WTC11 (cell line): ENCODE measurements at regions not wholly inside any gene's neighbourhood (a gene's known extent, or its start where the extent isn't known, plus 50 kb on each side); places are given as distances from the start of the nearest gene placed in this dataset.

Experiments used
- ATAC-seq: fragments of 200-7000 bp; cut with Tn5 transposase; 2 replicates; pipeline ENCODE4 v1.10.0; 2021; ENCODE audit warnings: mild to moderate bottlenecking, moderate library complexity
- CTCF ChIA-PET: fragments of 300-600 bp; sonication (Branson Sonifier 250); formaldehyde crosslinking; loops from one replicate; lab custom pipeline; 2021; ENCODE audit warnings: antibody characterized with exemption; lab: Charles Lee
- POLR2A ChIA-PET: fragments of 350-600 bp; sonication (Branson Sonifier 250); formaldehyde crosslinking; loops from one replicate; lab custom pipeline; 2021; ENCODE audit warnings: antibody characterized with exemption; lab: Charles Lee
- DNase-seq: peaks from one replicate; pipeline ENCODE4 v3.0.0; 2021; ENCODE audit warnings: low spot score
- H3K27ac Mint-ChIP-seq: 2 replicates; pipeline ENCODE4 v1.8.0; 2021; ENCODE audit warnings: mixed read lengths
- H3K27me3 Mint-ChIP-seq: 2 replicates; pipeline ENCODE4 v1.8.0; 2021; ENCODE audit warnings: low read depth, mild to moderate bottlenecking, moderate library complexity, mixed read lengths
- H3K36me3 Mint-ChIP-seq: 2 replicates; pipeline ENCODE4 v1.8.0; 2021; ENCODE audit warnings: mixed read lengths
- H3K4me1 Mint-ChIP-seq: 2 replicates; pipeline ENCODE4 v1.8.0; 2022; ENCODE audit warnings: mixed read lengths
- H3K4me3 Mint-ChIP-seq: 2 replicates; pipeline ENCODE4 v1.8.0; 2021; ENCODE audit warnings: mild to moderate bottlenecking, moderate library complexity, mixed read lengths
- H3K9me3 Mint-ChIP-seq: 2 replicates; pipeline ENCODE4 v1.8.0; 2021; ENCODE audit warnings: mixed read lengths
- CBFB ChIP-seq: sonication (generic); formaldehyde crosslinking; IDR thresholded peaks from 2 replicates; pipeline ENCODE4 v1.8.1; 2022; ENCODE audit warnings: mild to moderate bottlenecking, low read depth, missing genetic modification reagents
- ELF4 ChIP-seq: sonication (generic); formaldehyde crosslinking; IDR thresholded peaks from 2 replicates; pipeline ENCODE4 v1.8.1; 2022; ENCODE audit warnings: low read depth, mild to moderate bottlenecking, moderate library complexity, missing genetic modification reagents
- ESRRA ChIP-seq: sonication (generic); formaldehyde crosslinking; IDR thresholded peaks from 2 replicates; pipeline ENCODE4 v1.8.1; 2022; ENCODE audit warnings: mild to moderate bottlenecking, missing genetic modification reagents, borderline replicate concordance
- FOXK1 ChIP-seq: sonication (generic); formaldehyde crosslinking; IDR thresholded peaks from 2 replicates; pipeline ENCODE4 v1.8.0; 2022; ENCODE audit warnings: mild to moderate bottlenecking, moderate library complexity, missing genetic modification reagents
- FOXP1 ChIP-seq: sonication (generic); formaldehyde crosslinking; IDR thresholded peaks from 2 replicates; pipeline ENCODE4 v1.8.0; 2022; ENCODE audit warnings: missing genetic modification reagents, mild to moderate bottlenecking, moderate library complexity, borderline replicate concordance
- JAZF1 ChIP-seq: fragments of 250-450 bp; sonication (Bioruptor Pico); IDR thresholded peaks from 2 replicates; pipeline ENCODE4 v1.9.0; 2021; ENCODE audit warnings: moderate library complexity, mild to moderate bottlenecking, inconsistent platforms
- ZNF423 ChIP-seq: fragments of 250-450 bp; sonication (Bioruptor Pico); IDR thresholded peaks from 2 replicates; pipeline ENCODE4 v2.1.2; 2022; ENCODE audit warnings: mild to moderate bottlenecking, moderate library complexity
- TF ChIP-seq, protein P1 (sequence below): sonication (generic); formaldehyde crosslinking; IDR thresholded peaks from 2 replicates; pipeline ENCODE4 v1.8.0; 2022; ENCODE audit warnings: mild to moderate bottlenecking, missing genetic modification reagents
- TF ChIP-seq, protein P2 (sequence below): sonication (generic); formaldehyde crosslinking; conservative IDR thresholded peaks from 2 replicates; pipeline ENCODE4 v1.8.1; 2023; ENCODE audit warnings: mild to moderate bottlenecking, low read depth, missing genetic modification reagents, moderate library complexity
- TF ChIP-seq, protein P3 (sequence below): sonication (generic); formaldehyde crosslinking; IDR thresholded peaks from 2 replicates; pipeline ENCODE4 v1.8.0; 2022; ENCODE audit warnings: mild to moderate bottlenecking, missing genetic modification reagents
- TF ChIP-seq, protein P4 (sequence below): sonication (generic); formaldehyde crosslinking; IDR thresholded peaks from 2 replicates; pipeline ENCODE4 v1.8.0; 2023; ENCODE audit warnings: mild to moderate bottlenecking, missing genetic modification reagents
- TF ChIP-seq, protein P5 (sequence below): sonication (generic); formaldehyde crosslinking; IDR thresholded peaks from 2 replicates; pipeline ENCODE4 v1.8.1; 2022; ENCODE audit warnings: low read depth, missing genetic modification reagents, borderline replicate concordance

DNA sequence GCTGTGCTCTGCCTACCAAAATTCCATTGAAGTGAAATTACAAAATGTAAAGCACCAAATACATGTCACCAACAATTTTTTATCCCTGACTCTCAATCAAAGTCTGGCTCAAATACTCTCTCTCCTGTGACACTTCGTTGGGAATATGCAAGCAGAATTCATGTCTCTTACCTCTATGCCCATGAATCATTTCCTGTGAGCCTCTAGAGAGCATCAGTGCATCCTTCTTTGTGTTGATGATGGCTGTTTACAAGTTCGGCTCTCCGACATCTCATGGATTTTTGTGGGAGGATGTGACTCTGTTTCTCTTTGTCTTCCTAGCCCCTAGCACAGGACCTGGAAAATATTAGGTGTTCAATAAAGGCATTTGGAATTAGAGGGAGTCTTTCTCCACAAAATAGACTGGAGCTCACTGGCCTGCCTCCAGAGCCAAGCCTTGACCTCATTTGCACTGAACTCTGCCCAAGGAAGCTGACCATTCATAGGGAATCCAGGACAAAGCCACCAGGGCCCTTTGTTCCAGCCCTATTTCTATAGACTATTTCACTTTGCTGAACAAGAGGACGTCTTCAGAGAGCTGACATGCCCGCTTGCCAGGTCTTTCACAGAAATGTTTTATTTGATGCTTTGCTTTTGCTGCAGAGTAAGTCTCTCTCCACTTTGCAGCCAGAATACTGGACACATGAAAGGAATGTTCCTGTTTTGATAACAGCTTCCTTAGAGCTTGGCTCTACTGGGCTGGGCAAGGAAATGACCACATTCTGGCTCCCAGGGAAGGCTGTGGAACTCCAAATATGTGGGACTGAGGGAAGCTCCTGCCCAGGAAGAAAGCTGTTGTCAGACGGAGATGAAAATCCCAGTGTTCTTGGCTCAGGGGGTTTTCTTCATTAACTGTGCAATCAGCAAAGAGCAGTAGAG is 194.5 kb upstream of the CDYL start (continued):
- TF ChIP-seq, protein P1, sequence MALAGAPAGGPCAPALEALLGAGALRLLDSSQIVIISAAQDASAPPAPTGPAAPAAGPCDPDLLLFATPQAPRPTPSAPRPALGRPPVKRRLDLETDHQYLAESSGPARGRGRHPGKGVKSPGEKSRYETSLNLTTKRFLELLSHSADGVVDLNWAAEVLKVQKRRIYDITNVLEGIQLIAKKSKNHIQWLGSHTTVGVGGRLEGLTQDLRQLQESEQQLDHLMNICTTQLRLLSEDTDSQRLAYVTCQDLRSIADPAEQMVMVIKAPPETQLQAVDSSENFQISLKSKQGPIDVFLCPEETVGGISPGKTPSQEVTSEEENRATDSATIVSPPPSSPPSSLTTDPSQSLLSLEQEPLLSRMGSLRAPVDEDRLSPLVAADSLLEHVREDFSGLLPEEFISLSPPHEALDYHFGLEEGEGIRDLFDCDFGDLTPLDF (CRISPR knock-in tag), result no peak
- TF ChIP-seq ZNF423 (CRISPR knock-in tag), result no peak

DNA sequence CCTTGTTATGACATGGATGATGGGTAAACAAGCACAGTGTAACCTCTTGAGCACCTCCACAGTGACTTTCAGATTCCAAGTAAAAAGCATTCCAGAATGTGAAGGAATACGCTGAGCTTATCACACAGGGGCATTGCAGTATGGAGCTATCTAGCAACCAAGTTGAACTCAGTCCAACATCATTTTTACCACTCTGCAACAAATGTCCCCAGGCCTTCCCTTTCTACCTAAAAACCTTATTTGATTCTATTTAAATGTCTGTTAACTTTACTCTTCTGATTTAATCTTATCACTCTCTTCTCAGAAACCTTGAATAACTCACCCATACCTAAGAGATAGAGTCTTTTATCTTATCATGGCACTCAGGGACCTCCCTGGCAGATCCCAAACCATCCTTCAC is 195.8 kb upstream of the CDYL start:
- ChIA-PET POLR2A (no interaction called here), CTCF (no interaction called here)
- Mint-ChIP-seq H3K4me3 (no peak overlapping the region), H3K27ac (no peak overlapping the region), H3K27me3 (no peaks in the 10 kb centered on the region), H3K4me1 (peaks cover 8% of the 10 kb centered on the region), H3K36me3 (no peaks in the 10 kb centered on the region), H3K9me3 (no peaks in the 10 kb centered on the region)
- TF ChIP-seq FOXP1 (CRISPR knock-in tag) (no peak), ELF4 (no peak), FOXK1 (no peak)
- TF ChIP-seq, protein P2, sequence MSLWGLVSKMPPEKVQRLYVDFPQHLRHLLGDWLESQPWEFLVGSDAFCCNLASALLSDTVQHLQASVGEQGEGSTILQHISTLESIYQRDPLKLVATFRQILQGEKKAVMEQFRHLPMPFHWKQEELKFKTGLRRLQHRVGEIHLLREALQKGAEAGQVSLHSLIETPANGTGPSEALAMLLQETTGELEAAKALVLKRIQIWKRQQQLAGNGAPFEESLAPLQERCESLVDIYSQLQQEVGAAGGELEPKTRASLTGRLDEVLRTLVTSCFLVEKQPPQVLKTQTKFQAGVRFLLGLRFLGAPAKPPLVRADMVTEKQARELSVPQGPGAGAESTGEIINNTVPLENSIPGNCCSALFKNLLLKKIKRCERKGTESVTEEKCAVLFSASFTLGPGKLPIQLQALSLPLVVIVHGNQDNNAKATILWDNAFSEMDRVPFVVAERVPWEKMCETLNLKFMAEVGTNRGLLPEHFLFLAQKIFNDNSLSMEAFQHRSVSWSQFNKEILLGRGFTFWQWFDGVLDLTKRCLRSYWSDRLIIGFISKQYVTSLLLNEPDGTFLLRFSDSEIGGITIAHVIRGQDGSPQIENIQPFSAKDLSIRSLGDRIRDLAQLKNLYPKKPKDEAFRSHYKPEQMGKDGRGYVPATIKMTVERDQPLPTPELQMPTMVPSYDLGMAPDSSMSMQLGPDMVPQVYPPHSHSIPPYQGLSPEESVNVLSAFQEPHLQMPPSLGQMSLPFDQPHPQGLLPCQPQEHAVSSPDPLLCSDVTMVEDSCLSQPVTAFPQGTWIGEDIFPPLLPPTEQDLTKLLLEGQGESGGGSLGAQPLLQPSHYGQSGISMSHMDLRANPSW, result no peak
- no peak for ATAC-seq
- DNase-seq, result no peak

DNA sequence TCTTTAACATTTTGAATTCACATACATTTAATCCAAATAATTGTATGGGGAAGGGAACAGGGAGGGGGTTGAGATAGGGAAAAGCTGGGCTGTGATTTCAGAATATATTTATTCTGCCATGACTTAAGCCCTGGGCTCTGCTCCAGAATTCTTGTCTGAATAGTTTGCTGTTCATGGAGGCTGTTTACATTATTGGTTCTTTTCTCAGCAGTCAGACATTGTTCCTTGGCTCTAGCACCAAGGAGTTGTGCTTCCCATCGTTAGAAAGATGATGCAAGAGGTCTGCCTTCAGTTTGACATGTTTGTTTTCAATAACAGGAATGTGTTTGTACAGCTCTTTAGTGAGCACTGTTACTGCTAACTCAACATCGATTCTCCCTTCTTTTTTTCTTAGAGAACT is 198.8 kb upstream of the CDYL start:
- Mint-ChIP-seq H3K9me3 (no peaks in the 10 kb centered on the region), H3K4me1 (peaks cover 5% of the 10 kb centered on the region), H3K27ac (no peak overlapping the region), H3K4me3 (no peak overlapping the region), H3K27me3 (no peaks in the 10 kb centered on the region), H3K36me3 (peaks cover 3% of the 10 kb centered on the region)
- ChIA-PET POLR2A (no interaction called here), CTCF (no interaction called here)
- ATAC-seq (no peak), DNase-seq (no peak)
- no peak for TF ChIP-seq JAZF1 (CRISPR knock-in tag)
- TF ChIP-seq ESRRA (CRISPR knock-in tag), result no peak
- TF ChIP-seq, protein P3, sequence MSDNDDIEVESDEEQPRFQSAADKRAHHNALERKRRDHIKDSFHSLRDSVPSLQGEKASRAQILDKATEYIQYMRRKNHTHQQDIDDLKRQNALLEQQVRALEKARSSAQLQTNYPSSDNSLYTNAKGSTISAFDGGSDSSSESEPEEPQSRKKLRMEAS (CRISPR knock-in tag), result no peak
- no peak for TF ChIP-seq ELF4
- no peak for TF ChIP-seq CBFB (CRISPR knock-in tag)
- TF ChIP-seq, protein P4, sequence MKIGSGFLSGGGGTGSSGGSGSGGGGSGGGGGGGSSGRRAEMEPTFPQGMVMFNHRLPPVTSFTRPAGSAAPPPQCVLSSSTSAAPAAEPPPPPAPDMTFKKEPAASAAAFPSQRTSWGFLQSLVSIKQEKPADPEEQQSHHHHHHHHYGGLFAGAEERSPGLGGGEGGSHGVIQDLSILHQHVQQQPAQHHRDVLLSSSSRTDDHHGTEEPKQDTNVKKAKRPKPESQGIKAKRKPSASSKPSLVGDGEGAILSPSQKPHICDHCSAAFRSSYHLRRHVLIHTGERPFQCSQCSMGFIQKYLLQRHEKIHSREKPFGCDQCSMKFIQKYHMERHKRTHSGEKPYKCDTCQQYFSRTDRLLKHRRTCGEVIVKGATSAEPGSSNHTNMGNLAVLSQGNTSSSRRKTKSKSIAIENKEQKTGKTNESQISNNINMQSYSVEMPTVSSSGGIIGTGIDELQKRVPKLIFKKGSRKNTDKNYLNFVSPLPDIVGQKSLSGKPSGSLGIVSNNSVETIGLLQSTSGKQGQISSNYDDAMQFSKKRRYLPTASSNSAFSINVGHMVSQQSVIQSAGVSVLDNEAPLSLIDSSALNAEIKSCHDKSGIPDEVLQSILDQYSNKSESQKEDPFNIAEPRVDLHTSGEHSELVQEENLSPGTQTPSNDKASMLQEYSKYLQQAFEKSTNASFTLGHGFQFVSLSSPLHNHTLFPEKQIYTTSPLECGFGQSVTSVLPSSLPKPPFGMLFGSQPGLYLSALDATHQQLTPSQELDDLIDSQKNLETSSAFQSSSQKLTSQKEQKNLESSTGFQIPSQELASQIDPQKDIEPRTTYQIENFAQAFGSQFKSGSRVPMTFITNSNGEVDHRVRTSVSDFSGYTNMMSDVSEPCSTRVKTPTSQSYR (CRISPR knock-in tag), result no peak
- TF ChIP-seq, protein P5, sequence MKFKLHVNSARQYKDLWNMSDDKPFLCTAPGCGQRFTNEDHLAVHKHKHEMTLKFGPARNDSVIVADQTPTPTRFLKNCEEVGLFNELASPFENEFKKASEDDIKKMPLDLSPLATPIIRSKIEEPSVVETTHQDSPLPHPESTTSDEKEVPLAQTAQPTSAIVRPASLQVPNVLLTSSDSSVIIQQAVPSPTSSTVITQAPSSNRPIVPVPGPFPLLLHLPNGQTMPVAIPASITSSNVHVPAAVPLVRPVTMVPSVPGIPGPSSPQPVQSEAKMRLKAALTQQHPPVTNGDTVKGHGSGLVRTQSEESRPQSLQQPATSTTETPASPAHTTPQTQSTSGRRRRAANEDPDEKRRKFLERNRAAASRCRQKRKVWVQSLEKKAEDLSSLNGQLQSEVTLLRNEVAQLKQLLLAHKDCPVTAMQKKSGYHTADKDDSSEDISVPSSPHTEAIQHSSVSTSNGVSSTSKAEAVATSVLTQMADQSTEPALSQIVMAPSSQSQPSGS (CRISPR knock-in tag), result no peak
